Ascending aorta (tissue), 2 donors: ENCODE measurements at regions not wholly inside any gene's neighbourhood (a gene's known extent, or its start where the extent isn't known, plus 50 kb on each side); places are given as distances from the start of the nearest gene placed in this dataset.

Experiments
- DNase-seq, 2 donors: peaks; one replicate each; pipeline ENCODE4 v3.0.0-alpha.2; 2019; ENCODE audit warnings: low spot score in 2 of 2
- H3K27ac ChIP-seq, 2 donors: fragments of 200-600 bp; sonication (generic); one replicate each; pipeline ENCODE4 v1.5.1; 2016 to 2017; ENCODE audit warnings: mild to moderate bottlenecking in 1 of 2
- H3K27me3 ChIP-seq: fragments of 200-600 bp; sonication (generic); one replicate; pipeline ENCODE4 v1.5.1; 2017
- H3K36me3 ChIP-seq, 2 donors: fragments of 200-600 bp; sonication (generic); one replicate each; pipeline ENCODE4 v1.5.1; 2016
- H3K4me1 ChIP-seq, 2 donors: fragments of 200-600 bp; sonication (generic); one replicate each; pipeline ENCODE4 v1.5.1; 2016 to 2017; ENCODE audit warnings: mild to moderate bottlenecking in 1 of 2
- H3K4me3 ChIP-seq, 2 donors: fragments of 200-600 bp; sonication (generic); one replicate each; pipeline ENCODE4 v1.5.1; 2016 to 2017; ENCODE audit warnings: mild to moderate bottlenecking in 1 of 2
- H3K9me3 ChIP-seq, 2 donors: fragments of 200-600 bp; sonication (generic); one replicate each; pipeline ENCODE4 v1.5.1; 2016
- CTCF ChIP-seq, 3 experiments: fragments of 200-600 bp in 2 of 3; fragments of 450-650 bp in 1 of 3; sonication (generic) in 2 of 3; IDR thresholded peaks; one replicate each; pipeline ENCODE4 v1.5.1; 2016 to 2019; ENCODE audit warnings: antibody characterized with exemption in 3 of 3, mild to moderate bottlenecking in 1 of 3, moderate library complexity in 1 of 3
- intact Hi-C: fragments of 100-400 bp; cut with DNase I; formaldehyde crosslinking; loops from one replicate; pipeline ENCODE4 v1.15.1; 2023

GRCh38 chr2:124967325-124967724, 942.2 kb downstream of the CNTNAP5 start:
- intact Hi-C loops = no loop called here
- Histone ChIP-seq H3K4me3 (no peak overlapping the region), H3K36me3 (no peaks in the 10 kb centered on the region), H3K27me3 (no peaks in the 10 kb centered on the region), H3K27ac (no peak overlapping the region), H3K4me1 (no peaks in the 10 kb centered on the region), H3K9me3 (no peaks in the 10 kb centered on the region)
- no peak for DNase-seq
- no peak for TF ChIP-seq CTCF (IDR thresholded peaks at IDR 0.05)

- H3K36me3 ChIP-seq = no peaks in the 10 kb centered on the region
- H3K27me3 ChIP-seq = no peaks in the 10 kb centered on the region
- TF ChIP-seq CTCF (IDR thresholded peaks at IDR 0.05) = no peak
- H3K27ac ChIP-seq = no peak overlapping the region
- H3K4me3 ChIP-seq = no peak overlapping the region
- no peaks in the 10 kb centered on the region for H3K9me3 ChIP-seq
- H3K4me1 ChIP-seq = no peaks in the 10 kb centered on the region
- intact Hi-C loops = no loop called here
- DNase-seq = no peak
These were observed 944.9 kb downstream of the CNTNAP5 start for GRCh38 chr2:124970030-124970429.

GRCh38 chr2:124973396-124973795, 948.3 kb downstream of the CNTNAP5 start:
- no peaks in the 10 kb centered on the region for H3K4me1 ChIP-seq
- H3K27ac ChIP-seq = no peak overlapping the region
- no peak for DNase-seq
- no peak for TF ChIP-seq CTCF (IDR thresholded peaks at IDR 0.05)
- no peaks in the 10 kb centered on the region for H3K27me3 ChIP-seq
- no peak overlapping the region for H3K4me3 ChIP-seq
- intact Hi-C loops = no loop called here
- no peaks in the 10 kb centered on the region for H3K9me3 ChIP-seq
- H3K36me3 ChIP-seq = no peaks in the 10 kb centered on the region

- Histone ChIP-seq H3K9me3 (no peaks in the 10 kb centered on the region), H3K36me3 (no peaks in the 10 kb centered on the region), H3K27ac (no peak overlapping the region), H3K4me3 (no peak overlapping the region), H3K27me3 (no peaks in the 10 kb centered on the region), H3K4me1 (no peaks in the 10 kb centered on the region)
- no peak for TF ChIP-seq CTCF (IDR thresholded peaks at IDR 0.05)
- DNase-seq = no peak
- intact Hi-C loops = no loop called here
These were observed 950.1 kb downstream of the CNTNAP5 start for GRCh38 chr2:124975224-124975623.

- Histone ChIP-seq H3K4me1 (no peaks in the 10 kb centered on the region), H3K9me3 (no peaks in the 10 kb centered on the region), H3K27ac (no peak overlapping the region), H3K36me3 (no peaks in the 10 kb centered on the region), H3K27me3 (no peaks in the 10 kb centered on the region), H3K4me3 (no peak overlapping the region)
- TF ChIP-seq CTCF (IDR thresholded peaks at IDR 0.05) = no peak
- intact Hi-C loops = no loop called here
- DNase-seq = no peak
These were observed 950.6 kb downstream of the CNTNAP5 start for GRCh38 chr2:124975648-124976047.

GRCh38 chr2:124978597-124978996, 953.5 kb downstream of the CNTNAP5 start:
- Histone ChIP-seq H3K36me3 (no peaks in the 10 kb centered on the region), H3K27me3 (no peaks in the 10 kb centered on the region), H3K9me3 (no peaks in the 10 kb centered on the region), H3K27ac (no peak overlapping the region), H3K4me3 (no peak overlapping the region), H3K4me1 (no peaks in the 10 kb centered on the region)
- no peak for DNase-seq
- intact Hi-C loops = no loop called here
- no peak for TF ChIP-seq CTCF (IDR thresholded peaks at IDR 0.05)
